ENCODE measurements at regions not wholly inside any gene's neighbourhood (a gene's known extent, or its start where the extent isn't known, plus 50 kb on each side); places are given as distances from the start of the nearest gene placed in this dataset.
A peak's percentile ranks its signal among the peaks of the same experiment; 100 is the strongest.

DNA sequence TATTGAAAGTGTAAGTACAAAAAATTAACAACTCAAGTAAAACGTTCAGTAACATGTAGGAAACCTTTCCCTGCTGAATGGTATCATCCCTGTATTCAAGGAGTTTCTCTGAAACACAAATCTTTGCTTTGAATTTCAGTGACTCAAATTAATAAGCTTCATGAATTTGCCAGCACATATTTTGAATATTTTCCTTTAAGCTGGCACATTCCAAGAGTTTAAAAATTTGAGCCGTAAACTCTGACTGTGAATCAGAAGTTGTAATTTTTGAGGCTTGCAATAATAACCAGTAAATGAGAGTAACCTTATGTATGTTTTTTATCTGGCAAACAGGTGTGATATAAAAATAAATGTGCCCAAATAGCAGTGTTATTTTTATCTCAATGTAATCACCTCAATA lies 1722.6 kb upstream of the PRR20A start:
- no peak overlapping the region for H3K4me3 Mint-ChIP-seq

DNA sequence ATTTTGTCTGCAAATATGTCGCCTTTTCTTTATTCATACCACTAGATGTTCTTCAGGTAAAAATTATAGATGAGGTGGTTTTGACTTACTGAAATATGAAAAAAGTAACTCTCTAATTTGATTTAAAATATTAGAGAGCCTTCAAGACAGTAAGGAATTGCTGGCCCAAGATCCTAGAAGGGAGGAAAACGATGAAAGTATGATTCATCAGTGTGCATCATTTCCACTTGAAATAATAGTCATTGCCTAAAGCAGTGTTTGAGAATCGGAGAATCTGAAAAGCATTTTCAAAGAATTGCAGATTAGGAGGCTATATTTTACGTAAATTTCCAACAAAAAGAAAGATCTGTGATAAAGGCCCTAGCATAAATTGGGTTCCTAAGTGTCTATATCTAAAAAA lies 1707.9 kb upstream of the PRR20A start:
- Mint-ChIP-seq H3K36me3 (no peaks in the 10 kb centered on the region), H3K9me3 (peaks cover 5 to 12% (median 8%) of the 10 kb centered on the region in 3 donors), H3K27me3 (no peaks in the 10 kb centered on the region), H3K4me3 (no peak overlapping the region), H3K27ac (no peak overlapping the region), H3K4me1 (no peaks in the 10 kb centered on the region)

More for the DNA sequence above, 1722.6 kb upstream of the PRR20A start:
- H3K36me3 Mint-ChIP-seq, result no peaks in the 10 kb centered on the region
- H3K9me3 Mint-ChIP-seq, result peaks cover 0 to 5% (median 0%) of the 10 kb centered on the region in 3 donors
- no peaks in the 10 kb centered on the region for H3K4me1 Mint-ChIP-seq
- no peak overlapping the region for H3K27ac Mint-ChIP-seq
- no peaks in the 10 kb centered on the region for H3K27me3 Mint-ChIP-seq

DNA sequence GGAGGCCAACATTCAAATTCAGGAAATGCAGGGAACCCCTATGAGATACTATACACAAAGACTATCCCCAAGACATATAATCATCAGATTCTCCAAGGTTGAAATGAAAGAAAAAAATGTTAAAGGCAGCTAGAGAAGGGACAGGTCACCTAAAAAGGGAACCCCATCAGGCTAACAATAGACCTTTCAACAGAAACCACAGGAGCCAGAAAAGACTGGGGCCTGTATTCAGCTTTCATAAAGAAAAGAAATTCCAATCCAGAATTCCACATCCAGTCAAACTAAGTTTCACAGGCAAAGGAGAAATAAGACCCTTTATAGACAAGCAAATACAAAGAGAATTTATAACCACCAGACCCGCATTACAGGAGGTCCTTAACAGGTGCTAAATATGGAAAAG lies 1703.6 kb upstream of the PRR20A start:
- Mint-ChIP-seq H3K9me3 (peaks cover 0 to 4% (median 3%) of the 10 kb centered on the region in 3 donors), H3K27ac (no peak overlapping the region), H3K4me3 (no peak overlapping the region), H3K27me3 (no peaks in the 10 kb centered on the region), H3K4me1 (no peaks in the 10 kb centered on the region), H3K36me3 (no peaks in the 10 kb centered on the region)

DNA sequence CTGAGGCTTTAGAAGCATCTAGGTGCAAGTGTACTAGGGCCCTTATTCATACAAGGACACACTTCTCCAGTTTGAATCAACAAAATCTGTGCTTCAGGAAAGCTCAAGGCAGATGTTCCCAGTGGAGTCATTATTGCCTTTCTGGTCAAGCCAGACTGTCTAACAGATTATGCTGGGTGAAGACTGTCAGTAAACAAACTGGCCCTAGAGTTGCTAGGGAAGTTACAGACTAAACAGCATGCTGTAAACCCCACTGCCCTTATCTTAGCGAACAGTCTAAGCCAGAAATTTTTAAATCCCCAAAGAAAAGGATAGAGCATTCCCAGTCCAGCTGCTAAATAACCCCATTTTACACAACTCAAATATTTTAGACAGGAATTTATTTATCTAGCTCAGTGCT lies 1701.3 kb upstream of the PRR20A start:
- no peaks in the 10 kb centered on the region for H3K4me1 Mint-ChIP-seq
- H3K27me3 Mint-ChIP-seq, result no peaks in the 10 kb centered on the region
- peaks cover 0 to 4% (median 0%) of the 10 kb centered on the region in 3 donors for H3K9me3 Mint-ChIP-seq
- H3K4me3 Mint-ChIP-seq, result no peak overlapping the region
- no peak overlapping the region for H3K27ac Mint-ChIP-seq
- H3K36me3 Mint-ChIP-seq, result peaks cover 2% of the 10 kb centered on the region

DNA sequence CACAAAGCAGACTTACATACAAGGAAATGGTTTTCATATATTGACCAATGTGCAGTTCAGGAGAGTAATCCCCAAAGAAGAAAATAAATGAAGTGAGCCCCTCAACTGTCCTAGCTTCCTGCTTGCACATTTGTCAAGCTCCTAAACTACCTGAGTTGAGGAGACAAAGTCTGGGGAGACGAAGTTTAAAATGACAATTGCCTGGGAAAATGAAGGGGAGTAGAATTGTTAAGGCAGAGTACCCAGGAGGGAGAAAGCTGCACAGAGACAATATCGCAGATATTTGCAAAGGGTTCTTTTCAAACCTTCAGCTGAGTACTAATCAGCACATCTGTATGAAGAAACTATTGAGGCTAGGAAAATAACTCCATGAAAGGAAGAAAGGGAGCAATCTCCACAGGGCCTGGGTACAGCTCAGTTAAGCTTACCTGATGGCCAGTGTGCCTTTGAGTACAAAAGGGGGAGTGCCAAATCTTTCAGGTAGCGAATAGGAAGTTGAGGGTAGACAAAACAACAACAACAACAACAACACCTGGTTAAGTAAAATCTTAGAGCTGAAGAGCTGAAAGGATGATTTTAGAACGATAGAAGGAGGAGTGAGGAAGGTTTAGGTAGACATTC lies 1700.1 kb upstream of the PRR20A start:
- Mint-ChIP-seq H3K9me3 (peaks cover 0 to 3% (median 0%) of the 10 kb centered on the region in 3 donors), H3K4me1 (no peaks in the 10 kb centered on the region), H3K36me3 (peaks cover 2% of the 10 kb centered on the region), H3K27me3 (no peaks in the 10 kb centered on the region), H3K4me3 (no peak overlapping the region), H3K27ac (peak overlapping the region in 1 of 3 donors; percentile 9)

DNA sequence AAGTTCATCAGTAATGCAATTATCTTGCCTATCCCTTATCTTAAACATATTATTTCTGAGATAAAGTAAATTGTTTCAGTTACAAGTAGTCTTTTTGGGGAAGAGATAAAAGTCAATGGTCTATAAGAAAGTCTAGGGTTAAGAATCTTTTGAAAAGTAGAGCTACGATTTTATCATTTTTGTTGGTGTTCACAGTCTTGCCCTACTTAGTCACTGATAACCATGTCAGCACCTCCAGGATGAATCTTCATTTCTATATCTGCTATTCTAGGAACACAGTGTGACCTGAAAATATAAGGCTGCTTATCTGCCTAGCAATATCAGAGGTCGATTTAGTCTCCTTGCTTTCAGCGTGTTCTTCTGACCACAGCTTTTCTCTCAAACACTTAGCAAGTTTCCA lies 1676.5 kb upstream of the PRR20A start:
- Mint-ChIP-seq H3K4me1 (no peaks in the 10 kb centered on the region), H3K27me3 (no peaks in the 10 kb centered on the region), H3K4me3 (no peak overlapping the region), H3K9me3 (peaks cover 0 to 6% (median 4%) of the 10 kb centered on the region in 3 donors), H3K27ac (no peak overlapping the region), H3K36me3 (no peaks in the 10 kb centered on the region)

DNA sequence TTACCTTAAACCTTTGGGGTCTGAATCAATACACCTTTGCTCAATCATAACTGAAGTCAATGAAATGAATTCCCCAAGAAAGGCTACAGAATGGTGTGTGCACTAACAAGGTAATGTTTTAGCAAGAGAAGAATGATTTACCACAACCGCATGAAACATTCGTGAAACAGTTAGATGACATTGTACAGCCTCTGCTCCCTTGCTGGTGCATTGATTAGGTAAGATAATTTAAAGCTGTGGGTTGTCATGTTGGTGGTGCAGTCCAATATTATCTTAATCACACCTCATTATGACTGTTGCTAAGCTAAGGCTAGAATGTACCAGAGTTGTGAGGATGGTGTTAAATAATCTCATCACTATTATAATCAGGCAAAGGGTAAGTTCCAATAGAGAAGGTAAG lies 1673.2 kb upstream of the PRR20A start:
- no peak overlapping the region for H3K27ac Mint-ChIP-seq
- no peak overlapping the region for H3K4me3 Mint-ChIP-seq
- H3K36me3 Mint-ChIP-seq, result no peaks in the 10 kb centered on the region
- H3K9me3 Mint-ChIP-seq, result peaks cover 0 to 4% (median 3%) of the 10 kb centered on the region in 3 donors
- H3K27me3 Mint-ChIP-seq, result no peaks in the 10 kb centered on the region
- no peaks in the 10 kb centered on the region for H3K4me1 Mint-ChIP-seq

DNA sequence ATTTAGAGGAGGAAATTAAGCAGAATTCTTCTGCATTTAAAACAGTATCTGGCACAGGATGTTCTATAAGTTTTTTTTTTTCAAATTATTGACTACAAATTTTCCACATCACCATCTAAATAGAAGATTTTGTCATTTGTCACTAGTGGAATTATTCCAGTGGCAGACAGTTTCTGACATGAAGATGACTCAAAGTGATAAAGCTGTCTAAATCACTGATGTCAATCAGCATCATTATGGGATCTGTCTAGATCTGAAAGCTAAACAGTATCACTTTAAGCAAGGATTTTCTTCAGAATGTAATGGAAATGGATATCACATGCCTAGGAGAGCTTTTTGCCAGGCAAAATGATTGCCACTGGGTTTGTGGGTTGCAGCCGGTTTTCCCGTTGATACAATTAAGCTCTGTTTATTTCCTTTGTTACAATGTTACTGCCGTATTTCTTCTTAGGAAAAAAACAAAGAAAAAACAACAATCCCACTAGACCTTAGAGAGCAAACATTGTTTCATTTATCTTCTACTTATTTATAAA lies 1657.0 kb upstream of the PRR20A start:
- H3K4me3 Mint-ChIP-seq, result no peak overlapping the region
- H3K36me3 Mint-ChIP-seq, result no peaks in the 10 kb centered on the region
- H3K27me3 Mint-ChIP-seq, result no peaks in the 10 kb centered on the region
- no peaks in the 10 kb centered on the region for H3K4me1 Mint-ChIP-seq
- H3K9me3 Mint-ChIP-seq, result peaks cover 2 to 17% (median 3%) of the 10 kb centered on the region in 3 donors
- no peak overlapping the region for H3K27ac Mint-ChIP-seq

DNA sequence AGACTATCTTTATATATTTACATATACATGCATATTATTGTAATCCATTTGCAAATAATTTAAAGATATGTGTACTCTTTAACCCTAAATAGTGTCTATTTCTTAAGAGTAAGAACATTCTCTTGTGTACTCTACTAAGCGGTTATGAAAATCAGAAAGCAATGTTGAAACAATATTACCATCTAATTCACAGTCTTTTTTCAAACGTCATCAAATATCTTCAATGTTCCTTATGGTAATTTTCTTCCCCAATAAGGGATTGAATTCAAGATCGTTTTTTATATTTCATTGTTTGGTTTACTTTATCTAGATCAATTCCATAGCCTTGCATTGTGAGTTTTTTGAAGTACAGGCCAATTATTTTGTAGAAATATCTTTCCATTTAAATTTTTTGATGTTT lies 1647.4 kb upstream of the PRR20A start:
- Mint-ChIP-seq H3K27ac (no peak overlapping the region), H3K36me3 (peaks cover 2% of the 10 kb centered on the region), H3K27me3 (no peaks in the 10 kb centered on the region), H3K9me3 (peaks cover 2 to 12% (median 3%) of the 10 kb centered on the region in 3 donors), H3K4me1 (no peaks in the 10 kb centered on the region), H3K4me3 (no peak overlapping the region)

DNA sequence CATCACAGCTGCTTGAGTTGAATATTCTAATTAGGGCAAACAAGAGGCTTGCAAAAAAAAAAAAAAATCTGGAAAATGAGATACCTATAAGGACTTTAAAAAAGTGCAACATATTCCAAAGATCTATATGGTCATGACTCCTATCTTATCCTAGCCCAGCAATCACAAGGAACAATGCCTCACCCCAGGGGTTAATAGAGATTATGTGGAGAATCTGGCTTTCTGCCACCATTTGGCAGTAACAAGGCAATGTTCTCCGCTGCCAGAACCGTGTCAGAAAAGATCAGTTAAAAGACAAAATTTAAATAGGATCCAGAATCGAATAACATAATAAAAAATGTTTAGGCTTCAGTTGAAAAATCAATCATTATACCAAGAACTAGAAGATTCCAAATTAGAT lies 1643.2 kb upstream of the PRR20A start:
- H3K9me3 Mint-ChIP-seq, result peaks cover 3 to 19% (median 7%) of the 10 kb centered on the region in 3 donors
- peaks cover 2% of the 10 kb centered on the region for H3K36me3 Mint-ChIP-seq
- H3K27me3 Mint-ChIP-seq, result no peaks in the 10 kb centered on the region
- no peaks in the 10 kb centered on the region for H3K4me1 Mint-ChIP-seq
- no peak overlapping the region for H3K27ac Mint-ChIP-seq
- no peak overlapping the region for H3K4me3 Mint-ChIP-seq

DNA sequence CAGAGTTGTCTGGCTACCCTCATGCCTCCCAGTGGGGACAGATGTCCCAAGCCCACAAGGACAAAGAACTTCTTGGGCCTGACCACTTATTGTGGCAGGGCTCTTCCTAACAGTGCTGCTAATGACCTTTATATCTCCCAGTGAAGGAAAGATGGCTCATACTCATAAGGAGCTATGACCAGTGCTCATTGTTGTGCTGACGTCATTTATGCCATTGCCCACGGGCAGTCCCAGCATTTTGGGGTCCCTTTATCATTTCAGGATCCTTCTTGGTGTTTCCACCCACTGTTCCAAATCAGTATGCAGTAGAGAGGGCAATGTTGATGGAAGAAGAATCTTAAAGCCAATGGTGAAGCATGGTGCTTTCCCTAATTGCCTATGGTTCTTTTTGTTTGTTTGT lies 1640.0 kb upstream of the PRR20A start:
- H3K27ac Mint-ChIP-seq, result peak overlapping the region in 1 of 3 donors; percentile 78
- peaks cover 2% of the 10 kb centered on the region for H3K36me3 Mint-ChIP-seq
- H3K4me3 Mint-ChIP-seq, result no peak overlapping the region
- H3K27me3 Mint-ChIP-seq, result no peaks in the 10 kb centered on the region
- no peaks in the 10 kb centered on the region for H3K4me1 Mint-ChIP-seq
- peaks cover 5 to 24% (median 10%) of the 10 kb centered on the region in 3 donors for H3K9me3 Mint-ChIP-seq

DNA sequence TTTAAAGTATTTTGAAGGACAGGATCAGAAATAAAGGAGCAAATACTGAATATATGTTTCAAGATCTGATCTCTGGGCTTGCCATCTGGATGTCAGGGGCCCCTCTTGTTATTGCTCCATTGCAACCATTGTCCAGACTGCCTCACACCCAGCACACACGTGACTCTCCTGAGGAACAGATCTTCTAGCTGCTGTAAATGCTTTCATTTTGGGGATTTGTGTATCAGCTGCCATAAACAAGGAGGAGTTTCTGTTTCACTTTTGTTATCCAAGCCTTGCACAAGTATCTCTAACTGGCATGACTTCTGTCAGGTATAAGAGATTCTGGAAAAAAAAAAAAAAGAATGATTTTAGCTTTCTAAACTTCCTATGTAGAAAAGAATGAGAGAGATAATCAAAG lies 1624.1 kb upstream of the PRR20A start:
- Mint-ChIP-seq H3K4me3 (no peak overlapping the region), H3K27me3 (no peaks in the 10 kb centered on the region), H3K4me1 (no peaks in the 10 kb centered on the region), H3K36me3 (no peaks in the 10 kb centered on the region), H3K9me3 (peaks cover 0 to 1% (median 0%) of the 10 kb centered on the region in 3 donors), H3K27ac (no peak overlapping the region)

DNA sequence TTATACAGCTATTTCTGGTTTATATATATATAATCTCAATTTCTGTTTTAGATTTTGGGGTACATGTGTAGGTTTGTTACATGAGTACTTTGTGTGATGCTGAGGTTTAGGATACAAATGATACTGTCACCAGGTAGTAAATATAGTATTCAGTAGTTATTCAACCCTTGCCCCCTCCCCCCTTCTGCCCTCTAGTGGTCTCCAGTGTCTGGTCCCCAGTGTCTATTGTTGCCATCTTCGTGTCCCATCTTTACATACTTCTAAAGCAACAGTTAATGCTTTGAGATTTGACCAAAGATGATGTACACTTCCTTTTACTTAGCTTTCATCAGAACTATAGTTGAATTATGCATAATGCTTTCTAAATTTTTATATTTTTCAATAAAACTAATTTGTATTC lies 1623.4 kb upstream of the PRR20A start:
- H3K4me3 Mint-ChIP-seq, result no peak overlapping the region
- H3K27me3 Mint-ChIP-seq, result no peaks in the 10 kb centered on the region
- peaks cover 0 to 1% (median 0%) of the 10 kb centered on the region in 3 donors for H3K9me3 Mint-ChIP-seq
- H3K27ac Mint-ChIP-seq, result no peak overlapping the region
- no peaks in the 10 kb centered on the region for H3K4me1 Mint-ChIP-seq
- H3K36me3 Mint-ChIP-seq, result no peaks in the 10 kb centered on the region

DNA sequence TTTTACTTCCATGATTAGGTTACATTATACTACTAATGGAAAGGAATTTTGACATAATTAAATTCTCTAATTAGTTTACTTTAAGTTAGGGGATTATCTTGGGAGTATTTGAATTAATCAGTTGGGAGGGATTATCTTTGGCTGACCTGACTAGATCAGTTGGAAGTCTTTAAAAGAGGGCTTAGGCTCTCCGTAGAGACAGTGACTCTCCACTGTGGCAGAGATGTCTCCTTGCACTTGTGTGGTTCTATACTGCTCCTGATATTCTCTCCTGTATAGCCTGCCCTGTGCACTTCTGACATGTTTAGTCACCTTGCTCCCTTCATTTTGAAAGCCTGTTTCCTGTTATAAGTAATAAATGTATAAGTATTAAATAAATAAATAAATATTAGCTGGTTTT lies 1612.3 kb upstream of the PRR20A start:
- Mint-ChIP-seq H3K4me1 (no peaks in the 10 kb centered on the region), H3K36me3 (no peaks in the 10 kb centered on the region), H3K27me3 (no peaks in the 10 kb centered on the region), H3K27ac (no peak overlapping the region), H3K4me3 (no peak overlapping the region), H3K9me3 (peaks cover 2 to 11% (median 2%) of the 10 kb centered on the region in 3 donors)

DNA sequence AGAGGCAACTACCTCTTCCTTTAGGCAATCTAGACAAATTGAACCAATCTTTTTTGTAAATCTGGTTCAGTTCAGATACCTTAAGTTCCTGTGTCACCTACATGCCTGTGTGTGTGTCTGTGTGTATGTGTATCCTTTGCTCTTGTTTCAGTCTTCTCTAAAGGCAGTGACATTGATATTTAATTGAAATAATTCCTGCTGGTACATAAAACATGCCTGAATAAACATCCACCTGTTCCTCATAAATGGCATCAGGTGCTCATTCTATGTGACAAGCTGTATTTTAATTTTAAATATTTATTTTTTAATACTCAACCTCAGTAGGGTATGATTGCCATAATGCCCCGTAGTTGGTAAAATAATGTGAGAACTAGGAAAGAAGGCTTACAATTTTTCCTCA lies 1606.4 kb upstream of the PRR20A start:
- no peaks in the 10 kb centered on the region for H3K27me3 Mint-ChIP-seq
- H3K4me3 Mint-ChIP-seq, result no peak overlapping the region
- H3K9me3 Mint-ChIP-seq, result peaks cover 0 to 10% (median 2%) of the 10 kb centered on the region in 3 donors
- H3K27ac Mint-ChIP-seq, result no peak overlapping the region
- H3K36me3 Mint-ChIP-seq, result no peaks in the 10 kb centered on the region
- no peaks in the 10 kb centered on the region for H3K4me1 Mint-ChIP-seq

DNA sequence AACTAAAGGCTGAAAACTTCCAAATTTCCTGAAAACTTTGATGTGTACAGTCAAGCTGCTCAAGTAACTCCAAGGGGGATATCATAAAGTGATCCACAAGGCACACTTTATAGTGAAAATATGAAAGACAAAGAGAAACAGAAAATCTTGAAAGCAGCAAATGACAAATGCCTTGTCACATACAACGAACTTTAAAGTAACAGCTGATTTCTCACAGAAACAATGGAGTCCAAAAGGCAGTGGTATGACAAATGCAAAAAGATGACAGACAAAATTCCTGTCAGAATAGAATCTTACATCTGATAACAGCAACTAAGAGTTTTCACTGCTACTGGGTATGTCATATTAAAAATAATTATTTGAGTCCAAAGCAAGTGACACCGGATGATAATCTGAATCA lies 1602.3 kb upstream of the PRR20A start:
- Mint-ChIP-seq H3K4me1 (no peaks in the 10 kb centered on the region), H3K4me3 (no peak overlapping the region), H3K27ac (no peak overlapping the region), H3K27me3 (no peaks in the 10 kb centered on the region), H3K9me3 (peaks cover 0 to 4% (median 4%) of the 10 kb centered on the region in 3 donors), H3K36me3 (no peaks in the 10 kb centered on the region)

All from IgD-negative memory B cell (primary cell).